GM12875 (cell line): ENCODE measurements at regions not wholly inside any gene's neighbourhood (a gene's known extent, or its start where the extent isn't known, plus 50 kb on each side); places are given as distances from the start of the nearest gene placed in this dataset.

Source experiments
- H3K4me3 ChIP-seq: one replicate; pipeline ENCODE4 v1.5.1; 2011; ENCODE audit warnings: low read depth, low read length, control low read depth
- TF ChIP-seq, protein P1 (sequence below): IDR thresholded peaks from 2 replicates; pipeline ENCODE4 v1.5.1; 2011; ENCODE audit warnings: low read depth, mild to moderate bottlenecking, control low read depth, inconsistent platforms, low read length, moderate library complexity, borderline replicate concordance; ENCODE audit not compliant: insufficient read depth

- TF ChIP-seq, protein P1, sequence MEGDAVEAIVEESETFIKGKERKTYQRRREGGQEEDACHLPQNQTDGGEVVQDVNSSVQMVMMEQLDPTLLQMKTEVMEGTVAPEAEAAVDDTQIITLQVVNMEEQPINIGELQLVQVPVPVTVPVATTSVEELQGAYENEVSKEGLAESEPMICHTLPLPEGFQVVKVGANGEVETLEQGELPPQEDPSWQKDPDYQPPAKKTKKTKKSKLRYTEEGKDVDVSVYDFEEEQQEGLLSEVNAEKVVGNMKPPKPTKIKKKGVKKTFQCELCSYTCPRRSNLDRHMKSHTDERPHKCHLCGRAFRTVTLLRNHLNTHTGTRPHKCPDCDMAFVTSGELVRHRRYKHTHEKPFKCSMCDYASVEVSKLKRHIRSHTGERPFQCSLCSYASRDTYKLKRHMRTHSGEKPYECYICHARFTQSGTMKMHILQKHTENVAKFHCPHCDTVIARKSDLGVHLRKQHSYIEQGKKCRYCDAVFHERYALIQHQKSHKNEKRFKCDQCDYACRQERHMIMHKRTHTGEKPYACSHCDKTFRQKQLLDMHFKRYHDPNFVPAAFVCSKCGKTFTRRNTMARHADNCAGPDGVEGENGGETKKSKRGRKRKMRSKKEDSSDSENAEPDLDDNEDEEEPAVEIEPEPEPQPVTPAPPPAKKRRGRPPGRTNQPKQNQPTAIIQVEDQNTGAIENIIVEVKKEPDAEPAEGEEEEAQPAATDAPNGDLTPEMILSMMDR = no peak
- no peak overlapping the region for H3K4me3 ChIP-seq
These were observed 297.9 kb downstream of the IRF8 start for GRCh38 chr16:86196687-86197391.

GRCh38 chr16:86198206-86199118, 299.5 kb downstream of the IRF8 start:
- H3K4me3 ChIP-seq = no peak overlapping the region
- TF ChIP-seq, protein P1 = no peak

- TF ChIP-seq, protein P1 = no peak
- no peak overlapping the region for H3K4me3 ChIP-seq
These were observed 300.2 kb downstream of the IRF8 start for GRCh38 chr16:86199182-86199581.

DNA sequence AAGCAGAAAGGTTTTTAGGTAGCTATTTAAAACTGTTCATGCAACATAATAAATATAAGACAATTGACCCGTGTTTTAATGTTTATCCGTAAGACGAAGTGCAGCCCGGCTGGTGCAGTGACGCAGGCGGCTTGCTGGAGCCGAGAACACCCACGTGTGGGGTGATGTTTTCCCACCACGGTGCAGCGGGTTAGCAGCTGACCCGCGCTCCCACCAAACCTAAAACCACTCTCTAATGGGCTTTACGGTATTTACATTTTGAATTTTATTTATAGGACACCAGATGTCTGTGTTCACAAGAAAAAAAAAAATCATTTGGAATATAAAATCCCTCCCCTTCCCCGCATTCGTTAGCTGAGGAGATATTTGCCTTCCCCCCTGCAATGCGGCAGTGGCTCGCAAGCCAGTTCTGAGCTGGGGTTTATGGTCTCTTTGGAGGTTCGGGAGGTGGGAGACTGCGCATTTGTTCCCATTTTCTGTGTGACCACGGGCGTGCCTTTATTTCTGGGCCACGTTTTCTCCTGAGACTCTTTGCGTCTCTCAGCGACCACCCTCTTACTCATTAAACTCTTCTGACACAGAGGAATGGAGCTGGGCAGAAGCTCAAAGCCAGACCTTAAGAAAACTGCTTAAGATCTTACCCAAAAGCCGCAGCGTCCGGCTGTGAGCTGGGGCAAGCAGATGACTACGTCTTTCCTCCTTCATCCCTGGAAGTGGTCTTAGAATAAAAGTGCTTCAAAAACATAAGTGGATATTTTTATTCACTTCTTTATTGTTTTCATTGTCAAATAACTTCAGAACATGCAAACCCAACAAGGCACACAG, 301.1 kb downstream of the IRF8 start:
- TF ChIP-seq, protein P1 = no peak

GRCh38 chr16:86200722-86201121, 301.8 kb downstream of the IRF8 start:
- no peak overlapping the region for H3K4me3 ChIP-seq
- TF ChIP-seq, protein P1 = no peak

More for the DNA sequence above, 301.1 kb downstream of the IRF8 start:
- no peak overlapping the region for H3K4me3 ChIP-seq

- TF ChIP-seq, protein P1 = no peak
- H3K4me3 ChIP-seq = no peak overlapping the region
These were observed 302.8 kb downstream of the IRF8 start for GRCh38 chr16:86201746-86202145.
